PC-9 (cell line): ENCODE measurements at regions not wholly inside any gene's neighbourhood (a gene's known extent, or its start where the extent isn't known, plus 50 kb on each side); places are given as distances from the start of the nearest gene placed in this dataset.

Experiments used
- EZH2 ChIP-seq: fragments of 200-600 bp; sonication (generic); IDR thresholded peaks from 2 replicates; pipeline ENCODE4 v1.8.0; 2017; ENCODE audit warnings: antibody characterized with exemption, low read depth
- TF ChIP-seq, protein P1 (sequence below): fragments of 200-600 bp; sonication (generic); conservative IDR thresholded peaks from 2 replicates; pipeline ENCODE4 v1.6.1; 2017; ENCODE audit warnings: mixed run types, antibody characterized with exemption, mild to moderate bottlenecking, moderate library complexity

DNA sequence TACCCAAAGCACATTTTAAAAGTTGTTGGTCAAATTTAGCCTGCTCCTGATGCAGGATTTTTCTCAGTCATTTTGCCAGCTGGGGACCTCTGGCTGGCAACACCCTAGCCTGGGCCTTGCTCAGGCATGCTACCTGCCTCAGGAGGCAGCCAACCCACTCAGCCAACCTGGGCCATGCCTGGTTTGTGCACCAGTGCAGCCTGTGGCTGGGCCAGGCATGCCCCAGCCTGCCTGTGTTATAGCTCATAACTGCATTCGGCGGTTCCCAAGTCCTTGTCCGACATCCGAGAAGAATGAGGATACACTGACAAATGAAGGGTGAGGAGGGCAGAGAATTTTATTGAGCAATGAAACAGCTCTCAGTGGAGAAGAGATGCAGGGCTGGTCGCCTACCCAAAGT is 608.0 kb downstream of the SUCLG1 start:
- TF ChIP-seq, protein P1, sequence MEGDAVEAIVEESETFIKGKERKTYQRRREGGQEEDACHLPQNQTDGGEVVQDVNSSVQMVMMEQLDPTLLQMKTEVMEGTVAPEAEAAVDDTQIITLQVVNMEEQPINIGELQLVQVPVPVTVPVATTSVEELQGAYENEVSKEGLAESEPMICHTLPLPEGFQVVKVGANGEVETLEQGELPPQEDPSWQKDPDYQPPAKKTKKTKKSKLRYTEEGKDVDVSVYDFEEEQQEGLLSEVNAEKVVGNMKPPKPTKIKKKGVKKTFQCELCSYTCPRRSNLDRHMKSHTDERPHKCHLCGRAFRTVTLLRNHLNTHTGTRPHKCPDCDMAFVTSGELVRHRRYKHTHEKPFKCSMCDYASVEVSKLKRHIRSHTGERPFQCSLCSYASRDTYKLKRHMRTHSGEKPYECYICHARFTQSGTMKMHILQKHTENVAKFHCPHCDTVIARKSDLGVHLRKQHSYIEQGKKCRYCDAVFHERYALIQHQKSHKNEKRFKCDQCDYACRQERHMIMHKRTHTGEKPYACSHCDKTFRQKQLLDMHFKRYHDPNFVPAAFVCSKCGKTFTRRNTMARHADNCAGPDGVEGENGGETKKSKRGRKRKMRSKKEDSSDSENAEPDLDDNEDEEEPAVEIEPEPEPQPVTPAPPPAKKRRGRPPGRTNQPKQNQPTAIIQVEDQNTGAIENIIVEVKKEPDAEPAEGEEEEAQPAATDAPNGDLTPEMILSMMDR = no peak
- no peak for TF ChIP-seq EZH2
